Astrocyte (in vitro differentiated cells and primary cell): ENCODE measurements at regions not wholly inside any gene's neighbourhood (a gene's known extent, or its start where the extent isn't known, plus 50 kb on each side); places are given as distances from the start of the nearest gene placed in this dataset.

Source experiments
- DNase-seq: peaks from one replicate; pipeline ENCODE4 v3.0.0-alpha.2; 2010; ENCODE audit warnings: low read depth
- FAIRE-seq: peaks from 2 replicates; lab custom pipeline; 2011; peaks lifted over from hg19 to GRCh38; lab: Jason Lieb, UNC
- H2AFZ ChIP-seq: 2 replicates; pipeline ENCODE4 v1.6.0; 2012; ENCODE audit warnings: low read depth, low read length, inconsistent platforms
- H3K27ac ChIP-seq: 2 replicates; pipeline ENCODE4 v1.5.1; 2011; ENCODE audit warnings: low read depth, low read length, inconsistent platforms
- H3K27me3 ChIP-seq: 2 replicates; pipeline ENCODE4 v1.6.0; 2011; ENCODE audit warnings: low read length, inconsistent platforms; ENCODE audit not compliant: insufficient read depth
- H3K36me3 ChIP-seq: 2 replicates; pipeline ENCODE4 v1.5.1; 2011; ENCODE audit warnings: low read length, inconsistent platforms; ENCODE audit not compliant: insufficient read depth
- H3K4me1 ChIP-seq: 2 replicates; pipeline ENCODE4 v1.5.1; 2011; ENCODE audit warnings: low read length, inconsistent platforms; ENCODE audit not compliant: insufficient read depth
- H3K4me2 ChIP-seq: 2 replicates; pipeline ENCODE4 v1.6.0; 2012; ENCODE audit warnings: low read length, inconsistent platforms
- H3K4me3 ChIP-seq: 2 replicates; pipeline ENCODE4 v1.5.1; 2011; ENCODE audit warnings: low read depth, mild to moderate bottlenecking, low read length, inconsistent platforms; ENCODE audit not compliant: insufficient read depth
- H3K79me2 ChIP-seq: 2 replicates; pipeline ENCODE4 v1.6.0; 2012; ENCODE audit warnings: mild to moderate bottlenecking, low read length, inconsistent platforms; ENCODE audit not compliant: insufficient read depth
- H3K9ac ChIP-seq: 2 replicates; pipeline ENCODE4 v1.6.0; 2012; ENCODE audit warnings: mild to moderate bottlenecking, low read length, inconsistent platforms
- H3K9me3 ChIP-seq: 2 replicates; pipeline ENCODE4 v1.5.1; 2012; ENCODE audit warnings: low read depth, mild to moderate bottlenecking, low read length, inconsistent platforms; ENCODE audit not compliant: insufficient read depth
- H4K20me1 ChIP-seq: 2 replicates; pipeline ENCODE4 v1.6.0; 2012; ENCODE audit warnings: low read length, inconsistent platforms; ENCODE audit not compliant: insufficient read depth
- H3K27ac Mint-ChIP-seq: one replicate; pipeline ENCODE4 v1.8.0; 2021; ENCODE audit warnings: mild to moderate bottlenecking, mixed read lengths; ENCODE audit not compliant: unreplicated experiment
- H3K27me3 Mint-ChIP-seq: one replicate; pipeline ENCODE4 v1.8.0; 2021; ENCODE audit warnings: low read depth, mixed read lengths; ENCODE audit not compliant: unreplicated experiment
- H3K36me3 Mint-ChIP-seq: one replicate; pipeline ENCODE4 v1.8.0; 2021; ENCODE audit warnings: low read depth, mixed read lengths; ENCODE audit not compliant: unreplicated experiment
- H3K4me1 Mint-ChIP-seq: one replicate; pipeline ENCODE4 v1.8.0; 2021; ENCODE audit warnings: low read depth, mixed read lengths; ENCODE audit not compliant: unreplicated experiment
- H3K4me3 Mint-ChIP-seq: one replicate; pipeline ENCODE4 v1.8.0; 2021; ENCODE audit warnings: mild to moderate bottlenecking, moderate library complexity, mixed read lengths; ENCODE audit not compliant: unreplicated experiment
- H3K9me3 Mint-ChIP-seq: one replicate; pipeline ENCODE4 v1.8.0; 2021; ENCODE audit warnings: mild to moderate bottlenecking, mixed read lengths; ENCODE audit not compliant: unreplicated experiment
- CTCF ChIP-seq: IDR thresholded peaks from 2 replicates; pipeline ENCODE4 v1.5.1; 2011; ENCODE audit warnings: low read depth, mild to moderate bottlenecking, inconsistent platforms, low read length, moderate library complexity; ENCODE audit not compliant: insufficient read depth
- EZH2 ChIP-seq: IDR thresholded peaks from 2 replicates; pipeline ENCODE4 v1.6.1; 2012; ENCODE audit warnings: mild to moderate bottlenecking, low read length, inconsistent platforms; ENCODE audit not compliant: insufficient read depth

GRCh38 chr12:28089338-28089737, 100.9 kb upstream of the CCDC91 start:
- Histone ChIP-seq H3K27ac (no peak overlapping the region), H3K4me3 (no peak overlapping the region), H3K27me3 (no peaks in the 10 kb centered on the region), H3K4me2 (peak overlapping the region; percentile 46), H3K79me2 (no peaks in the 10 kb centered on the region), H3K9me3 (no peaks in the 10 kb centered on the region), H2AFZ (no peak overlapping the region), H3K4me1 (peaks cover 8% of the 10 kb centered on the region), H3K9ac (no peak overlapping the region), H3K36me3 (no peaks in the 10 kb centered on the region), H4K20me1 (no peaks in the 10 kb centered on the region)
- H3K27ac Mint-ChIP-seq, result peak overlapping the region; percentile 90
- FAIRE-seq (no peak), DNase-seq (peak; percentile 36)
- H3K4me1 Mint-ChIP-seq, result peaks cover 32% of the 10 kb centered on the region
- no peaks in the 10 kb centered on the region for H3K36me3 Mint-ChIP-seq
- H3K9me3 Mint-ChIP-seq, result no peaks in the 10 kb centered on the region
- no peak for TF ChIP-seq CTCF
- TF ChIP-seq EZH2, result no peak
- H3K4me3 Mint-ChIP-seq, result no peak overlapping the region
- H3K27me3 Mint-ChIP-seq, result no peaks in the 10 kb centered on the region

GRCh38 chr12:28090835-28091234, 99.4 kb upstream of the CCDC91 start:
- Histone ChIP-seq H3K36me3 (no peaks in the 10 kb centered on the region), H4K20me1 (no peaks in the 10 kb centered on the region), H2AFZ (no peak overlapping the region), H3K9ac (no peak overlapping the region), H3K27me3 (no peaks in the 10 kb centered on the region), H3K4me3 (no peak overlapping the region), H3K79me2 (no peaks in the 10 kb centered on the region), H3K4me2 (no peak overlapping the region), H3K4me1 (peaks cover 8% of the 10 kb centered on the region), H3K9me3 (no peaks in the 10 kb centered on the region), H3K27ac (no peak overlapping the region)
- DNase-seq (no peak), FAIRE-seq (no peak)
- Mint-ChIP-seq H3K36me3 (no peaks in the 10 kb centered on the region), H3K4me1 (peaks cover 32% of the 10 kb centered on the region), H3K27me3 (no peaks in the 10 kb centered on the region), H3K9me3 (no peaks in the 10 kb centered on the region), H3K27ac (no peak overlapping the region), H3K4me3 (no peak overlapping the region)
- TF ChIP-seq EZH2 (no peak), CTCF (no peak)

GRCh38 chr12:28092396-28092795, 97.9 kb upstream of the CCDC91 start:
- H4K20me1 ChIP-seq, result no peaks in the 10 kb centered on the region
- H3K4me2 ChIP-seq, result no peak overlapping the region
- no peak overlapping the region for H3K27ac ChIP-seq
- no peaks in the 10 kb centered on the region for H3K27me3 ChIP-seq
- no peaks in the 10 kb centered on the region for H3K9me3 ChIP-seq
- Mint-ChIP-seq H3K9me3 (no peaks in the 10 kb centered on the region), H3K27me3 (no peaks in the 10 kb centered on the region), H3K27ac (no peak overlapping the region), H3K4me3 (no peak overlapping the region), H3K4me1 (peaks cover 27% of the 10 kb centered on the region), H3K36me3 (no peaks in the 10 kb centered on the region)
- no peak overlapping the region for H3K4me3 ChIP-seq
- H3K79me2 ChIP-seq, result no peaks in the 10 kb centered on the region
- no peak for FAIRE-seq
- no peak for DNase-seq
- H3K4me1 ChIP-seq, result peaks cover 8% of the 10 kb centered on the region
- no peak overlapping the region for H3K9ac ChIP-seq
- no peaks in the 10 kb centered on the region for H3K36me3 ChIP-seq
- no peak overlapping the region for H2AFZ ChIP-seq
- TF ChIP-seq EZH2 (no peak), CTCF (no peak)
